Stomach (tissue), 4 donors: ENCODE measurements at regions not wholly inside any gene's neighbourhood (a gene's known extent, or its start where the extent isn't known, plus 50 kb on each side); places are given as distances from the start of the nearest gene placed in this dataset.

Experiments
- CTCF ChIP-seq, 7 experiments: fragments of 450-650 bp in 4 of 7; fragments of 200-600 bp in 3 of 7; sonication (generic) in 3 of 7; IDR thresholded peaks; one replicate each; pipeline ENCODE4 v1.5.1; 2016 to 2019; ENCODE audit warnings: antibody characterized with exemption in 7 of 7, control low read depth in 2 of 7, mild to moderate bottlenecking in 1 of 7
- EP300 ChIP-seq: sonication (generic); formaldehyde crosslinking; IDR thresholded peaks from one replicate; pipeline ENCODE4 v1.6.1; 2017; ENCODE audit warnings: antibody characterized with exemption
- POLR2A ChIP-seq, 4 donors: fragments of 450-650 bp; IDR thresholded peaks; one replicate each; pipeline ENCODE4 v1.6.1; 2016; ENCODE audit warnings: antibody characterized with exemption in 4 of 4, control low read depth in 2 of 4, mild to moderate bottlenecking in 1 of 4, moderate library complexity in 1 of 4
- POLR2AphosphoS5 ChIP-seq, 3 donors: sonication (generic); formaldehyde crosslinking; IDR thresholded peaks; one replicate each; pipeline ENCODE4 v1.6.1; 2016; ENCODE audit warnings: antibody characterized with exemption in 3 of 3

- TF ChIP-seq CTCF (IDR thresholded peaks at IDR 0.05), result no peak
- no peak for TF ChIP-seq POLR2A (IDR thresholded peaks at IDR 0.05)
- no peak for TF ChIP-seq POLR2AphosphoS5 (IDR thresholded peaks at IDR 0.05)
- TF ChIP-seq EP300, result no peak
Observed at GRCh38 chr6:113350461-113350860, 506.7 kb upstream of the MARCKS start.
